ENCODE measurements at regions not wholly inside any gene's neighbourhood (a gene's known extent, or its start where the extent isn't known, plus 50 kb on each side); places are given as distances from the start of the nearest gene placed in this dataset.

GRCh38 chr3:124118397-124118796 is 126.5 kb upstream of the ROPN1 start:
- H4K20me1 ChIP-seq (ENCODE audit: insufficient read depth, low read length) = no peaks in the 10 kb centered on the region
- in situ Hi-C loops (cut with HindIII; ENCODE audit: extremely low pct_ligation_motif_present, low pct_unique_long_range_greater_than_20kb) (no loop called here), intact Hi-C loops (cut with micrococcal nuclease; ENCODE audit: unreplicated experiment) (no loop called here)
- WGBS (ENCODE audit: low lambda C conversion rate) = under 1% methylated on average over 4 of the region's 4 CpGs
- H3K79me2 ChIP-seq (ENCODE audit: insufficient read depth, low read length) = no peaks in the 10 kb centered on the region
- H3K4me3 ChIP-seq (replicated peaks in 1 of 3; ENCODE audit: insufficient read depth in 1 of 3, low read depth in 2 of 3, low read length in 3 of 3) = no peak overlapping the region
- POLR2A ChIA-PET = no interaction called here
- DNase-seq (ENCODE audit: low spot score) (no peak), FAIRE-seq (no peak), ATAC-seq (no peak)
- no peak overlapping the region for H3K27ac ChIP-seq (ENCODE audit: extremely low read length, insufficient read depth, low read length)
- no TSS peak for BruUV-seq (replicated peaks)
- no peaks in the 10 kb centered on the region for H3K9me3 ChIP-seq (ENCODE audit: low read length)
- no peak overlapping the region for H2AFZ ChIP-seq (ENCODE audit: low read length)
- no peak overlapping the region for H3K4me2 ChIP-seq (ENCODE audit: low read depth, low read length)
- TF ChIP-seq ZNF660 (CRISPR knock-in tag; IDR thresholded peaks at IDR 0.05; ENCODE audit: borderline replicate concordance, low read depth) (no peak), TEF (CRISPR knock-in tag; IDR thresholded peaks at IDR 0.05) (no peak)
- CTCF ChIA-PET (ENCODE audit: low intra/inter-chr PET ratio, low total read pairs) = no interaction called here
- H3K36me3 ChIP-seq (replicated peaks in 1 of 2; ENCODE audit: control insufficient read depth in 1 of 2, insufficient read depth in 2 of 2, low read length in 2 of 2) = no peaks in the 10 kb centered on the region
- no peak overlapping the region for H3K9ac ChIP-seq (ENCODE audit: insufficient read depth, low read depth, low read length)
- peaks cover 5% of the 10 kb centered on the region; the same call in 1 of the 2 replicates for H3K4me1 ChIP-seq (ENCODE audit: insufficient read depth, low read length)
- peaks cover 0 to 4% of the 10 kb centered on the region in 2 experiments; a peak in 1 of 5 replicates for H3K27me3 ChIP-seq (ENCODE audit: control insufficient read depth in 1 of 2, insufficient read depth in 2 of 2, low read length in 2 of 2)

GRCh38 chr3:124119056-124119716 is 127.3 kb upstream of the ROPN1 start:
- Histone ChIP-seq H3K4me2 (ENCODE audit: low read depth, low read length) (no peak overlapping the region), H3K4me3 (replicated peaks in 1 of 3; ENCODE audit: insufficient read depth in 1 of 3, low read depth in 2 of 3, low read length in 3 of 3) (no peak overlapping the region), H3K79me2 (ENCODE audit: insufficient read depth, low read length) (no peaks in the 10 kb centered on the region), H3K36me3 (replicated peaks in 1 of 2; ENCODE audit: control insufficient read depth in 1 of 2, insufficient read depth in 2 of 2, low read length in 2 of 2) (no peaks in the 10 kb centered on the region), H4K20me1 (ENCODE audit: insufficient read depth, low read length) (no peaks in the 10 kb centered on the region), H3K9ac (ENCODE audit: insufficient read depth, low read depth, low read length) (no peak overlapping the region), H3K27me3 (ENCODE audit: control insufficient read depth in 1 of 2, insufficient read depth in 2 of 2, low read length in 2 of 2) (peaks cover 0 to 4% of the 10 kb centered on the region in 2 experiments; a peak in 1 of 5 replicates), H2AFZ (ENCODE audit: low read length) (no peak overlapping the region), H3K27ac (ENCODE audit: extremely low read length, insufficient read depth, low read length) (no peak overlapping the region), H3K4me1 (ENCODE audit: insufficient read depth, low read length) (peaks cover 5% of the 10 kb centered on the region; the same call in 1 of the 2 replicates), H3K9me3 (ENCODE audit: low read length) (no peaks in the 10 kb centered on the region)
- FAIRE-seq (no peak), DNase-seq (ENCODE audit: low spot score) (no peak), ATAC-seq (no peak)
- BruUV-seq (replicated peaks) = no TSS peak
- POLR2A ChIA-PET = no interaction called here
- TF ChIP-seq NFRKB (IDR thresholded peaks at IDR 0.05) (no peak), ZNF670 (CRISPR knock-in tag; IDR thresholded peaks at IDR 0.05; ENCODE audit: borderline replicate concordance) (no peak), ZNF781 (CRISPR knock-in tag; IDR thresholded peaks at IDR 0.05; ENCODE audit: borderline replicate concordance, not compliant biosample characterization) (no peak), ZFP1 (CRISPR knock-in tag; IDR thresholded peaks at IDR 0.05) (no peak), FOXJ3 (CRISPR knock-in tag; IDR thresholded peaks at IDR 0.05; ENCODE audit: borderline replicate concordance) (no peak), NR1H2 (CRISPR knock-in tag; IDR thresholded peaks at IDR 0.05; ENCODE audit: borderline replicate concordance, low read depth) (no peak), ZNF383 (CRISPR knock-in tag; IDR thresholded peaks at IDR 0.05; ENCODE audit: borderline replicate concordance) (no peak), RCOR2 (CRISPR knock-in tag; IDR thresholded peaks at IDR 0.05) (no peak), ZNF124 (CRISPR knock-in tag; IDR thresholded peaks at IDR 0.05) (no peak), NR2F2 (IDR thresholded peaks at IDR 0.05; ENCODE audit: borderline replicate concordance, low read depth) (no peak), ATF1 (CRISPR knock-in tag; IDR thresholded peaks at IDR 0.05) (no peak), ZMAT5 (CRISPR knock-in tag; IDR thresholded peaks at IDR 0.05; ENCODE audit: borderline replicate concordance, low read depth) (no peak)
- CTCF ChIA-PET (ENCODE audit: low intra/inter-chr PET ratio, low total read pairs) = no interaction called here
- 19% methylated on average over 4 of the region's 4 CpGs for WGBS (ENCODE audit: low lambda C conversion rate)
- in situ Hi-C loops (cut with HindIII; ENCODE audit: extremely low pct_ligation_motif_present, low pct_unique_long_range_greater_than_20kb) = no loop called here
- intact Hi-C loops (cut with micrococcal nuclease; ENCODE audit: unreplicated experiment) = no loop called here

All from HepG2 (cell line).